OCI-LY1 (cell line): ENCODE measurements at regions not wholly inside any gene's neighbourhood (a gene's known extent, or its start where the extent isn't known, plus 50 kb on each side); places are given as distances from the start of the nearest gene placed in this dataset.

ENCODE experiments used
- H2AFZ ChIP-seq: fragments of 200-600 bp; sonication (generic), shearing (Covaris generic); 2 replicates; pipeline ENCODE4 v1.6.0; 2014; ENCODE audit warnings: antibody characterized with exemption, mild to moderate bottlenecking, low read length
- H3F3A ChIP-seq: fragments of 200-600 bp; sonication (generic), shearing (Covaris generic); 2 replicates; pipeline ENCODE4 v1.6.0; 2014; ENCODE audit warnings: mild to moderate bottlenecking, antibody characterized with exemption, low read length, moderate library complexity; ENCODE audit not compliant: insufficient read depth
- H3K27ac ChIP-seq: fragments of 200-600 bp; sonication (generic); 2 replicates; pipeline ENCODE4 v1.5.1; 2014; ENCODE audit warnings: low read length, mixed run types, mild to moderate bottlenecking, low read depth; ENCODE audit not compliant: poor library complexity, severe bottlenecking
- H3K27me3 ChIP-seq: fragments of 200-600 bp; sonication (generic); 2 replicates; pipeline ENCODE4 v1.6.0; 2014; ENCODE audit warnings: antibody characterized with exemption, mild to moderate bottlenecking, low read length, moderate library complexity; ENCODE audit not compliant: insufficient read depth
- H3K36me3 ChIP-seq: fragments of 200-600 bp; sonication (generic); 2 replicates; pipeline ENCODE4 v1.6.1; 2014; ENCODE audit warnings: mild to moderate bottlenecking, antibody characterized with exemption, low read length, moderate library complexity, mixed read lengths; ENCODE audit not compliant: insufficient read depth
- H3K4me1 ChIP-seq: fragments of 200-600 bp; sonication (generic); 2 replicates; pipeline ENCODE4 v1.5.1; 2014; ENCODE audit warnings: mild to moderate bottlenecking, low read length, moderate library complexity; ENCODE audit not compliant: insufficient read depth, severe bottlenecking
- H3K4me2 ChIP-seq: fragments of 200-600 bp; sonication (generic), shearing (Covaris generic); 2 replicates; pipeline ENCODE4 v1.6.1; 2014; ENCODE audit warnings: low read length
- H3K4me3 ChIP-seq: fragments of 200-600 bp; sonication (generic); 2 replicates; pipeline ENCODE4 v1.5.1; 2014; ENCODE audit warnings: low read length, low read depth, mild to moderate bottlenecking, mixed read lengths; ENCODE audit not compliant: poor library complexity, severe bottlenecking
- H3K79me2 ChIP-seq: fragments of 200-600 bp; shearing (Covaris generic); 2 replicates; pipeline ENCODE4 v1.6.1; 2016; ENCODE audit warnings: mixed run types, low read length, mixed read lengths; ENCODE audit not compliant: insufficient read depth
- H3K9ac ChIP-seq: fragments of 200-600 bp; sonication (generic), shearing (Covaris generic); 2 replicates; pipeline ENCODE4 v1.6.1; 2014; ENCODE audit warnings: mild to moderate bottlenecking, low read length, mixed read lengths
- H3K9me2 ChIP-seq: fragments of 200-600 bp; sonication (generic), shearing (Covaris generic); 2 replicates; pipeline ENCODE4 v1.6.1; 2014; ENCODE audit warnings: low read depth, mild to moderate bottlenecking, low read length, mixed read lengths
- H3K9me3 ChIP-seq: fragments of 200-600 bp; shearing (Covaris generic); 2 replicates; pipeline ENCODE4 v1.6.1; 2014; ENCODE audit warnings: low read length, mixed read lengths
- H4K20me1 ChIP-seq: fragments of 200-600 bp; sonication (generic), shearing (Covaris generic); 2 replicates; pipeline ENCODE4 v1.6.0; 2016; ENCODE audit warnings: mild to moderate bottlenecking, low read length; ENCODE audit not compliant: insufficient read depth
- EZH2 ChIP-seq: fragments of 200-600 bp; sonication (generic), shearing (Covaris generic); IDR thresholded peaks from 2 replicates; pipeline ENCODE4 v1.8.0; 2017; ENCODE audit warnings: borderline replicate concordance, mixed run types, mild to moderate bottlenecking, antibody characterized with exemption, low read length, moderate library complexity, mixed read lengths
- TF ChIP-seq, protein P1 (sequence below): fragments of 200-600 bp; sonication (generic), shearing (Covaris generic); IDR thresholded peaks from 2 replicates; pipeline ENCODE4 v1.5.1; 2017; ENCODE audit warnings: mild to moderate bottlenecking, antibody characterized with exemption, low read length, moderate library complexity, mixed read lengths

DNA sequence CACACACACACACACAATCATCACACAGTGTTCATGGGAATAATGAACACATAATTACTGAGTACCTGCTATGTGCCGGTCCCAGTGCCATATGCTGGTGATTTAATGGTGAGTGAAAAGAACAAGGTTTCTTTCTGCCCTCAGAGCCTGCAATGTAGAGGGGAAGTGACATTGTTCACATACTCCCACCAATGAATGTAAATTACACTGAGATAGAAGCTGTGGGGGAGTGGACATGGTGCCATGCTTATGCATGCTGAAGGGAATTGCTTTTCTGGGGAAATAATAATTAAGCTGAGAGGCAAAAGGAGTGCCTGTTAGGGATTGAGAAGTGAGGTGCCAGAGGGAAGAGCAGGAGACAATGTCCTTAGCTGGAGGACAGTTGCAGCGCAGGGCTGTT, 175.1 kb downstream of the MFSD1 start:
- Histone ChIP-seq H3K9me2 (no peaks in the 10 kb centered on the region), H3K4me3 (no peak overlapping the region), H3K4me2 (no peak overlapping the region), H3K9me3 (no peaks in the 10 kb centered on the region), H4K20me1 (no peaks in the 10 kb centered on the region), H3K27me3 (no peaks in the 10 kb centered on the region), H3K79me2 (no peaks in the 10 kb centered on the region), H3F3A (no peaks in the 10 kb centered on the region), H2AFZ (no peak overlapping the region), H3K4me1 (no peaks in the 10 kb centered on the region), H3K9ac (no peak overlapping the region), H3K36me3 (no peaks in the 10 kb centered on the region), H3K27ac (no peak overlapping the region)
- TF ChIP-seq, protein P1, sequence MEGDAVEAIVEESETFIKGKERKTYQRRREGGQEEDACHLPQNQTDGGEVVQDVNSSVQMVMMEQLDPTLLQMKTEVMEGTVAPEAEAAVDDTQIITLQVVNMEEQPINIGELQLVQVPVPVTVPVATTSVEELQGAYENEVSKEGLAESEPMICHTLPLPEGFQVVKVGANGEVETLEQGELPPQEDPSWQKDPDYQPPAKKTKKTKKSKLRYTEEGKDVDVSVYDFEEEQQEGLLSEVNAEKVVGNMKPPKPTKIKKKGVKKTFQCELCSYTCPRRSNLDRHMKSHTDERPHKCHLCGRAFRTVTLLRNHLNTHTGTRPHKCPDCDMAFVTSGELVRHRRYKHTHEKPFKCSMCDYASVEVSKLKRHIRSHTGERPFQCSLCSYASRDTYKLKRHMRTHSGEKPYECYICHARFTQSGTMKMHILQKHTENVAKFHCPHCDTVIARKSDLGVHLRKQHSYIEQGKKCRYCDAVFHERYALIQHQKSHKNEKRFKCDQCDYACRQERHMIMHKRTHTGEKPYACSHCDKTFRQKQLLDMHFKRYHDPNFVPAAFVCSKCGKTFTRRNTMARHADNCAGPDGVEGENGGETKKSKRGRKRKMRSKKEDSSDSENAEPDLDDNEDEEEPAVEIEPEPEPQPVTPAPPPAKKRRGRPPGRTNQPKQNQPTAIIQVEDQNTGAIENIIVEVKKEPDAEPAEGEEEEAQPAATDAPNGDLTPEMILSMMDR: no peak
- TF ChIP-seq EZH2: no peak

DNA sequence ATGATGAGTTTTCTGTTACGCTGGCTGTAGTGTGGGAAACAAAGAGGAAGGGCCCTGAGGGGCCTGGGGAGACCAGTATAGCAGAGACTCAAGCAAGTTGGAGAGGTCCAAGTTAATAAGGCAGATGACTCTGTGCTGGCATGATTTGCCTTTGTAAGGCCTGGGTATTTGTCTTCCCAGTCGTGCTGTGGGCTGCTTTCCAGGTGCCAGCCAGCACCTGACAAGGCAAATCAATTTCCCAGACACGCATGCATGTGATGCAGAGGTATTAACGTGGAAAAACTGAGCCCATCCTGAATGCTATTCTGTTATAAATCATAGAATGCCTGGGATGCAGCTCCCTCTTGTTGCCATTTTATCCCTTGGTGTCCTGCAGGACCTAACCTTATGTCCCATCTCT, 175.6 kb downstream of the MFSD1 start:
- TF ChIP-seq EZH2: no peak
- TF ChIP-seq, protein P1: no peak
- Histone ChIP-seq H3F3A (no peaks in the 10 kb centered on the region), H3K4me1 (no peaks in the 10 kb centered on the region), H3K9ac (no peak overlapping the region), H3K9me2 (no peaks in the 10 kb centered on the region), H2AFZ (no peak overlapping the region), H3K79me2 (no peaks in the 10 kb centered on the region), H3K27ac (no peak overlapping the region), H4K20me1 (no peaks in the 10 kb centered on the region), H3K27me3 (no peaks in the 10 kb centered on the region), H3K9me3 (no peaks in the 10 kb centered on the region), H3K4me3 (no peak overlapping the region), H3K36me3 (no peaks in the 10 kb centered on the region), H3K4me2 (no peak overlapping the region)

DNA sequence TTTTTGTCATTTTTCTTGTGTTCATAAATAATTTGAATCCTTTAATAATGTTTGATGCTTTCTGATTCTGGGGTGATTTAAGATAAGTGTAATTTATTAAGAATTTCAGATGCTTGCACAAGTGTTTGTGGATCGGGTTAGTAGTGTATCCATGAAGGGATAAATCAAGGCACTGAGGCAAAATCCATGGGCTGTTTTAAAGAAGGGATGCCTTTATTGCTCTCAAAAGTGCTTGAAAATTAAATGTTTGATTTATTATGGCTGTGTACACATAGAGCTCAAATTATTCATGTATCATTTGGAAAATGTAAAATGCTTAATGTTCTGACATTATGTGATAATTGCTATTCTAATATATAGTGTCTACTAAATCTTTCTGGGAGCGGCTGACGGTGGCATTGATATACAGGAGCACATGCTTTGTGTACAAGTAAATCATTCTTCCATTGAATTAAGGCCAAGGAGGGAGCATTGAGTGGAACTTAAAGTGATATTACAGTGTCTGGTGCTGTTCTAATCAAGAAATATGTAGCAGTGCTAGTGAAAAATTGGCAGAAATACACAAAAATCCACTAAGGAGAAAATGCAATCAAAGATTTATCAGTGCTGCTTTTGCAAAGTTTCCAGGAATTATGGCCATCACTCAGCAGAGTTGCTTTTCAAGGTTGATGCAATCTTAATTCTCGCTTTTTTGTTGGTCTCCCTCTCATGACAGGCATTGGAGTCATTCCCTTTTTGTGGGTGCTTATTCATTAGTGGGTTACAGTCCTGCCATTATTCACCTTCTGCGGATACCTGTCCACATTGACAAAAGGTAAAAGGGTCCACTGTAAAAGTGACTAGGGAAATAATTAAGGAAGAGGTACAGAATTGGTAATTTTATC, 181.6 kb downstream of the MFSD1 start:
- Histone ChIP-seq H3K9me2 (no peaks in the 10 kb centered on the region), H3K9ac (no peak overlapping the region), H2AFZ (no peak overlapping the region), H3F3A (no peaks in the 10 kb centered on the region), H3K27ac (no peak overlapping the region), H3K79me2 (no peaks in the 10 kb centered on the region), H4K20me1 (no peaks in the 10 kb centered on the region), H3K9me3 (no peaks in the 10 kb centered on the region), H3K4me2 (no peak overlapping the region), H3K27me3 (no peaks in the 10 kb centered on the region), H3K4me1 (no peaks in the 10 kb centered on the region), H3K36me3 (no peaks in the 10 kb centered on the region), H3K4me3 (no peak overlapping the region)
- no peak for TF ChIP-seq EZH2
- TF ChIP-seq, protein P1: no peak
